AG04450 (cell line): ENCODE measurements at regions not wholly inside any gene's neighbourhood (a gene's known extent, or its start where the extent isn't known, plus 50 kb on each side); places are given as distances from the start of the nearest gene placed in this dataset.
A peak's percentile ranks its signal among the peaks of the same experiment; 100 is the strongest.

ENCODE experiments used
- CTCF ChIA-PET: fragments of 300-600, 350-600 bp; formaldehyde crosslinking; extraction: SDS; loops from one replicate; lab custom pipeline; 2022; ENCODE audit warnings: antibody characterized with exemption, inconsistent platforms; lab: Charles Lee
- POLR2A ChIA-PET: fragments of 350-600 bp; formaldehyde crosslinking; extraction: SDS; loops from one replicate; lab custom pipeline; 2021; ENCODE audit warnings: antibody characterized with exemption, inconsistent platforms; lab: Yijun Ruan, JAX
- DNase-seq: peaks from one replicate; pipeline ENCODE4 v3.0.0-alpha.2; 2011; ENCODE audit warnings: low read depth, low spot score
- H3K27ac ChIP-seq: one replicate; pipeline ENCODE4 v1.5.1; 2012; ENCODE audit warnings: low read depth, low read length, control low read depth
- H3K27me3 ChIP-seq: one replicate; pipeline ENCODE4 v1.6.0; 2012; ENCODE audit warnings: low read length; ENCODE audit not compliant: control insufficient read depth, insufficient read depth
- H3K4me3 ChIP-seq: 2 replicates; pipeline ENCODE4 v1.5.1; 2011; ENCODE audit warnings: mild to moderate bottlenecking, low read depth, low read length, control low read depth
- H3K9me3 ChIP-seq: 2 replicates; pipeline ENCODE4 v1.5.1; 2012; ENCODE audit warnings: low read length; ENCODE audit not compliant: control insufficient read depth, insufficient read depth
- TF ChIP-seq, protein P1 (sequence below): IDR thresholded peaks from 2 replicates; pipeline ENCODE4 v1.5.1; 2011; ENCODE audit warnings: low read depth, low read length, control low read depth, inconsistent platforms

GRCh38 chr1:19010503-19010902 is 54.0 kb upstream of the IFFO2 start:
- Histone ChIP-seq H3K27me3 (no peaks in the 10 kb centered on the region), H3K4me3 (no peak overlapping the region), H3K9me3 (no peaks in the 10 kb centered on the region), H3K27ac (peak overlapping the region; percentile 92)
- no peak for DNase-seq
- TF ChIP-seq, protein P1, sequence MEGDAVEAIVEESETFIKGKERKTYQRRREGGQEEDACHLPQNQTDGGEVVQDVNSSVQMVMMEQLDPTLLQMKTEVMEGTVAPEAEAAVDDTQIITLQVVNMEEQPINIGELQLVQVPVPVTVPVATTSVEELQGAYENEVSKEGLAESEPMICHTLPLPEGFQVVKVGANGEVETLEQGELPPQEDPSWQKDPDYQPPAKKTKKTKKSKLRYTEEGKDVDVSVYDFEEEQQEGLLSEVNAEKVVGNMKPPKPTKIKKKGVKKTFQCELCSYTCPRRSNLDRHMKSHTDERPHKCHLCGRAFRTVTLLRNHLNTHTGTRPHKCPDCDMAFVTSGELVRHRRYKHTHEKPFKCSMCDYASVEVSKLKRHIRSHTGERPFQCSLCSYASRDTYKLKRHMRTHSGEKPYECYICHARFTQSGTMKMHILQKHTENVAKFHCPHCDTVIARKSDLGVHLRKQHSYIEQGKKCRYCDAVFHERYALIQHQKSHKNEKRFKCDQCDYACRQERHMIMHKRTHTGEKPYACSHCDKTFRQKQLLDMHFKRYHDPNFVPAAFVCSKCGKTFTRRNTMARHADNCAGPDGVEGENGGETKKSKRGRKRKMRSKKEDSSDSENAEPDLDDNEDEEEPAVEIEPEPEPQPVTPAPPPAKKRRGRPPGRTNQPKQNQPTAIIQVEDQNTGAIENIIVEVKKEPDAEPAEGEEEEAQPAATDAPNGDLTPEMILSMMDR = no peak
- CTCF ChIA-PET = interaction anchor here (1.7 to 2.7 kb wide), 3 partner anchors 97 to 103 kb away, joined by 8 to 13 read pairs (median 8); no protein-coding TSS in a partner anchor
- POLR2A ChIA-PET = interaction anchor here (1.2 kb wide), 1 partner anchor 54 kb away, joined by 5 read pairs; the partner anchor contains the start of gene IFFO2

DNA sequence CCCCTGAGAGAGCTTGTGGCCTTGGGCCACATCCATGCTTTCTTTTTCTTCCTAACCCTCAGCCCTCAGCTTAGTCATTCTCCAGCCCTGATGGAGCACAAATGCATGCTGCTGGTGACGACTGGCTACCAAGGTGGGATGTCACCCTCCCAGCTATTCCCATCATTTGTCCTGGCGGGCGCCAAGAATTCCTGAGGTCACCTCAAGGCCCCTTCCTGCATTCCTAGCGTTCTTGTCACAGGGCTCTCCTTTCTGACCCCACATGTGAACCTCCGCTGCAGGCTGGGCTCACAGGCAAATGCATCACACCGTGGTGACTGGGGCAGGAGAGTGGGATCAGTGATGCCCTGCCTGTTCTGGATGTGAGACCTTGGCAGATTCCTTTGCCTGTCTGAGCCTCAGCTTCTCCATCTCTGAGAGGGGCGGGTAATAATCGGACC is 53.4 kb upstream of the IFFO2 start:
- TF ChIP-seq, protein P1 = no peak
- H3K9me3 ChIP-seq = no peaks in the 10 kb centered on the region
- ChIA-PET CTCF (interaction anchor here (0.5 to 1.8 kb wide), 4 partner anchors 64 to 103 kb away, joined by 3 to 8 read pairs (median 6); no protein-coding TSS in a partner anchor), POLR2A (no interaction called here)
- peak; percentile 55 for DNase-seq
- no peaks in the 10 kb centered on the region for H3K27me3 ChIP-seq
- H3K27ac ChIP-seq = peak overlapping the region; percentile 92
- H3K4me3 ChIP-seq = no peak overlapping the region

GRCh38 chr1:19009126-19009881 is 52.8 kb upstream of the IFFO2 start:
- Histone ChIP-seq H3K27ac (peak overlapping the region; percentile 92), H3K27me3 (no peaks in the 10 kb centered on the region), H3K9me3 (no peaks in the 10 kb centered on the region), H3K4me3 (no peak overlapping the region)
- POLR2A ChIA-PET = no interaction called here
- no peak for DNase-seq
- TF ChIP-seq, protein P1 = no peak
- CTCF ChIA-PET = interaction anchor here (0.5 to 1.8 kb wide), 4 partner anchors 64 to 102 kb away, joined by 3 to 8 read pairs (median 6); no protein-coding TSS in a partner anchor

DNA sequence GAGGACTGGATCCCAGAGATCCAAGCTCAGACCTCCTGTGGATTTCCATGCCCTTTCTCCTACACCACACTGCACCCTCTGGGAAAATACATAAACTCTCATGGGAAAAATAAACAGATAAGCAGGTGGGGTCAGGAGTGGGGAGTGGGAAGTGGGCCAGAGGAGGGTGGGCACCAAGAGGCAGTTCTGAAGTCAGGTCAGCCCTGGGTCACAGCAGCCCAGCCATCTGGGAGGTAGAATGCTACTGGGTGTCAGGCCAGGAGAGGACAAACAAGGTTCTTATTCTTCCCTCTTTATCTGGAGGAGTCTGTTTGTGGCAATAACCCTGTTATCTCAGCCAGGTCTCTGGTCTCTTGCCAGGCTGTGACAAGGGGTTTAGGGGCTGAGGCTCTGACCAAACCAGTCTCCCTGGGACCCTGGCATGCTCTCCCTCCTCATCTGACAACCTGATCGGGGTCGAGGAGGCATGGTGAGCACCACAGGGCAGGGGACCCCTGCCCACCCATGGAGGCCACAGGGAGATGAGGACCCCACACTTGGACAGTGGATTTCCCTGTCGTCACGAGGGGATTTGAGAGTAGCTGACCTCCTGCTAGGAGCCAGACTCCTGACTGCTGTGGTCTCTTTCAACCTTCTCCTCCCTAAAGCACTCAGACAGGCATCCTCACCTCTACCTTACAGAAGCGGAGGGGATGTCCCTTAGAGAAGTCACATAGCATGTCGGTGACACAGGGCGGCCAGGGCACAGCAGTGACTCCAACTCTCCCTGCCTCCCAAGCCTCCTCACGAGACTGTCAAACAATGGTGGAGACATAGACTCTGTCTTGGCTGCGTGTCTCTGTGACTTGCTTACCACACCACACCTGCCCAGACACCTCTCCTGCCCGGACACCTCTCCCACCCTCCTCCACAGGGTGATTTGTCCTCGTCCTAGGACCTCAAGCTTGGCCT is 51.3 kb upstream of the IFFO2 start:
- TF ChIP-seq, protein P1 = no peak
- no peak overlapping the region for H3K4me3 ChIP-seq
- no peaks in the 10 kb centered on the region for H3K9me3 ChIP-seq
- DNase-seq = no peak
- ChIA-PET CTCF (no interaction called here), POLR2A (interaction anchor here (0.7 kb wide), 1 partner anchor 18 kb away, joined by 3 read pairs; no protein-coding TSS in a partner anchor)
- no peak overlapping the region for H3K27ac ChIP-seq
- no peaks in the 10 kb centered on the region for H3K27me3 ChIP-seq
